Caco-2 (cell line): ENCODE measurements at regions not wholly inside any gene's neighbourhood (a gene's known extent, or its start where the extent isn't known, plus 50 kb on each side); places are given as distances from the start of the nearest gene placed in this dataset.

Experiments used
- BruUV-seq: library from RNA; stranded (reverse); fragments of 400-500 nt; replicated peaks from 2 replicates; lab custom pipeline; 2021; lab: Mats Ljungman, UMichigan
- CTCF ChIA-PET: fragments of 300-600 bp; sonication (Branson Sonifier 250); formaldehyde crosslinking; loops from one replicate; lab custom pipeline; 2022; ENCODE audit warnings: antibody characterized with exemption; lab: Charles Lee
- POLR2A ChIA-PET: fragments of 300-600 bp; sonication (Branson Sonifier 250); formaldehyde crosslinking; loops from one replicate; lab custom pipeline; 2022; ENCODE audit warnings: antibody characterized with exemption; lab: Charles Lee
- DNase-seq, 2 experiments: peaks; one replicate each; pipeline versions ENCODE4 v3.0.0 to v3.0.0-alpha.2; 2020 to 2022
- H3K27me3 ChIP-seq: replicated peaks from 2 replicates; pipeline ENCODE4 v1.6.0; 2011; ENCODE audit warnings: low read length; ENCODE audit not compliant: control insufficient read depth, insufficient read depth
- H3K36me3 ChIP-seq: 2 replicates; pipeline ENCODE4 v1.5.1; 2011; ENCODE audit warnings: low read length; ENCODE audit not compliant: control insufficient read depth, insufficient read depth
- H3K4me1 ChIP-seq: fragments of 250-450 bp; sonication (Bioruptor Pico); 2 replicates; pipeline ENCODE4 v1.5.1; 2020; ENCODE audit warnings: mild to moderate bottlenecking
- H3K4me3 ChIP-seq: 2 replicates; pipeline ENCODE4 v1.5.1; 2011; ENCODE audit warnings: low read depth, mild to moderate bottlenecking, control low read depth, low read length
- H3K9me3 ChIP-seq: fragments of 250-450 bp; sonication (Bioruptor Pico); 2 replicates; pipeline ENCODE4 v1.5.1; 2020; ENCODE audit warnings: mild to moderate bottlenecking, moderate library complexity
- H3K27ac Mint-ChIP-seq: one replicate; pipeline ENCODE4 v1.8.0; 2022; ENCODE audit warnings: mixed read lengths; ENCODE audit not compliant: unreplicated experiment
- H3K27me3 Mint-ChIP-seq: one replicate; pipeline ENCODE4 v1.8.0; 2022; ENCODE audit warnings: mixed read lengths; ENCODE audit not compliant: insufficient read depth, unreplicated experiment
- H3K36me3 Mint-ChIP-seq: one replicate; pipeline ENCODE4 v1.8.0; 2022; ENCODE audit warnings: mild to moderate bottlenecking, mixed read lengths; ENCODE audit not compliant: insufficient read depth, unreplicated experiment
- H3K4me1 Mint-ChIP-seq: one replicate; pipeline ENCODE4 v1.8.0; 2022; ENCODE audit warnings: low read depth, mixed read lengths; ENCODE audit not compliant: unreplicated experiment
- H3K4me3 Mint-ChIP-seq: one replicate; pipeline ENCODE4 v1.8.0; 2022; ENCODE audit warnings: mild to moderate bottlenecking, moderate library complexity, mixed read lengths; ENCODE audit not compliant: unreplicated experiment
- H3K9me3 Mint-ChIP-seq: one replicate; pipeline ENCODE4 v1.8.0; 2022; ENCODE audit warnings: mixed read lengths; ENCODE audit not compliant: unreplicated experiment
- intact Hi-C: fragments of 100-400 bp; cut with micrococcal nuclease; formaldehyde crosslinking; loops from one replicate; pipeline ENCODE4 v1.10.0; 2022; ENCODE audit not compliant: unreplicated experiment
- TF ChIP-seq, protein P1 (sequence below), 2 experiments: fragments of 200-600 bp in 1 of 2; IDR thresholded peaks; 1 replicate in 1 of 2; 2 replicates in 1 of 2; pipeline versions ENCODE4 v1.5.1 to v1.8.0; 2011 to 2022; ENCODE audit warnings: antibody characterized with exemption in 1 of 2, control low read depth in 1 of 2, inconsistent platforms in 1 of 2, low read depth in 1 of 2, low read length in 1 of 2, mild to moderate bottlenecking in 1 of 2, moderate library complexity in 1 of 2; ENCODE audit not compliant: insufficient read depth in 1 of 2, severe bottlenecking in 1 of 2, unreplicated experiment in 1 of 2

DNA sequence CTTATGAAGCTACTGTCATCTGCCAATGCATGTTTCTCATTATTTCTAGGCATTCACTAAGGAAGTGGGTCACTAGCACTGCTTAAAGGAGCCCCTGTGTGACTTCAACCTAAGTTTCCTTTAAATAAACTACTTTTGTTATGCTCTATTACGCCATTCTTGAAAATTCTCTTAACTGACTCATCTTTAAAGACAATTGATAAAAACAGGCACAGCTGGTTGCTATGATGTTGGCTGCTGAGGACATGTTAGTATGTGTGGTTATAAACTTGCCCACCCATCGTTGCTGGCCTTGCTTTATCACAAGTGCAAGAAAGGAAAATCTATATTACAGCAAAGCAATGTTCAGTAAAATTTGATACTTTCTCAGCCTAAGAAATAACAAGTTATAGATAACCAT is 75.8 kb upstream of the CNTNAP4 start:
- H3K9me3 Mint-ChIP-seq, result no peaks in the 10 kb centered on the region

DNA sequence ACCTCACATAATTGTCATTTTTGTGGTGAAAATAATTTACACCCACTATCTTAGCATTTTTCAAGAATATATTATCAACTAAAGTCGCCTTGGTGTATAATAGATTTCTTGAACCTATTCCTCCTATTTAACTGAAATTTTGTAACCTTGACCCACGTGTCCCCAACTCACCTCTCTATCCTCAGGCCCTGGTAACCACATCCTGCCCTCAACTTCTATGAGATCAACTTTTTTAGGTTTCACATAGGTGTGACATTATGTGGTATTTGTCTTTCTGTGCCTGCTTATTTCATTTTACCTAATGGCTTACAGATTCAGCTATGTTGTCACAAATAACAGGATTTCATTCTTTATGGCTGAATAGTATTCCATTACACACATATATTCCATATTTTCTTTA is 73.0 kb upstream of the CNTNAP4 start:
- no peak overlapping the region for H3K27ac Mint-ChIP-seq
- intact Hi-C loops, result no loop called here
- ChIA-PET POLR2A (no interaction called here), CTCF (no interaction called here)
- H3K4me3 ChIP-seq, result no peak overlapping the region
- TF ChIP-seq, protein P1, sequence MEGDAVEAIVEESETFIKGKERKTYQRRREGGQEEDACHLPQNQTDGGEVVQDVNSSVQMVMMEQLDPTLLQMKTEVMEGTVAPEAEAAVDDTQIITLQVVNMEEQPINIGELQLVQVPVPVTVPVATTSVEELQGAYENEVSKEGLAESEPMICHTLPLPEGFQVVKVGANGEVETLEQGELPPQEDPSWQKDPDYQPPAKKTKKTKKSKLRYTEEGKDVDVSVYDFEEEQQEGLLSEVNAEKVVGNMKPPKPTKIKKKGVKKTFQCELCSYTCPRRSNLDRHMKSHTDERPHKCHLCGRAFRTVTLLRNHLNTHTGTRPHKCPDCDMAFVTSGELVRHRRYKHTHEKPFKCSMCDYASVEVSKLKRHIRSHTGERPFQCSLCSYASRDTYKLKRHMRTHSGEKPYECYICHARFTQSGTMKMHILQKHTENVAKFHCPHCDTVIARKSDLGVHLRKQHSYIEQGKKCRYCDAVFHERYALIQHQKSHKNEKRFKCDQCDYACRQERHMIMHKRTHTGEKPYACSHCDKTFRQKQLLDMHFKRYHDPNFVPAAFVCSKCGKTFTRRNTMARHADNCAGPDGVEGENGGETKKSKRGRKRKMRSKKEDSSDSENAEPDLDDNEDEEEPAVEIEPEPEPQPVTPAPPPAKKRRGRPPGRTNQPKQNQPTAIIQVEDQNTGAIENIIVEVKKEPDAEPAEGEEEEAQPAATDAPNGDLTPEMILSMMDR (IDR thresholded peaks at IDR 0.05; ENCODE audit: insufficient read depth in 1 of 2, low read depth in 1 of 2, low read length in 1 of 2, severe bottlenecking in 1 of 2, unreplicated experiment in 1 of 2), result no peak
- no peaks in the 10 kb centered on the region for H3K9me3 ChIP-seq
- no peaks in the 10 kb centered on the region for H3K27me3 Mint-ChIP-seq
- no peak overlapping the region for H3K4me3 Mint-ChIP-seq
- H3K27me3 ChIP-seq, result no peaks in the 10 kb centered on the region
- H3K36me3 Mint-ChIP-seq, result no peaks in the 10 kb centered on the region
- H3K36me3 ChIP-seq, result no peaks in the 10 kb centered on the region
- no peaks in the 10 kb centered on the region for H3K4me1 ChIP-seq
- DNase-seq, result no peak
- H3K9me3 Mint-ChIP-seq, result no peaks in the 10 kb centered on the region
- no TSS peak for BruUV-seq
- H3K4me1 Mint-ChIP-seq, result no peaks in the 10 kb centered on the region

More for the DNA sequence above, 75.8 kb upstream of the CNTNAP4 start:
- no peak for DNase-seq
- Mint-ChIP-seq H3K4me3 (no peak overlapping the region), H3K27ac (no peak overlapping the region), H3K36me3 (no peaks in the 10 kb centered on the region), H3K4me1 (no peaks in the 10 kb centered on the region), H3K27me3 (no peaks in the 10 kb centered on the region)
- POLR2A ChIA-PET, result interaction anchor here (0.5 kb wide), 1 partner anchor 21 kb away, joined by 5 read pairs; no protein-coding TSS in a partner anchor
- no peaks in the 10 kb centered on the region for H3K36me3 ChIP-seq
- CTCF ChIA-PET, result interaction anchor here (0.6 kb wide), 1 partner anchor 18 kb away, joined by 3 read pairs; no protein-coding TSS in a partner anchor
- intact Hi-C loops, result no loop called here
- H3K27me3 ChIP-seq, result no peaks in the 10 kb centered on the region
- TF ChIP-seq, protein P1 (IDR thresholded peaks at IDR 0.05; ENCODE audit: insufficient read depth in 1 of 2, low read depth in 1 of 2, low read length in 1 of 2, severe bottlenecking in 1 of 2, unreplicated experiment in 1 of 2), result no peak
- no peaks in the 10 kb centered on the region for H3K4me1 ChIP-seq
- H3K4me3 ChIP-seq, result no peak overlapping the region
- H3K9me3 ChIP-seq, result no peaks in the 10 kb centered on the region
- BruUV-seq, result no TSS peak

DNA sequence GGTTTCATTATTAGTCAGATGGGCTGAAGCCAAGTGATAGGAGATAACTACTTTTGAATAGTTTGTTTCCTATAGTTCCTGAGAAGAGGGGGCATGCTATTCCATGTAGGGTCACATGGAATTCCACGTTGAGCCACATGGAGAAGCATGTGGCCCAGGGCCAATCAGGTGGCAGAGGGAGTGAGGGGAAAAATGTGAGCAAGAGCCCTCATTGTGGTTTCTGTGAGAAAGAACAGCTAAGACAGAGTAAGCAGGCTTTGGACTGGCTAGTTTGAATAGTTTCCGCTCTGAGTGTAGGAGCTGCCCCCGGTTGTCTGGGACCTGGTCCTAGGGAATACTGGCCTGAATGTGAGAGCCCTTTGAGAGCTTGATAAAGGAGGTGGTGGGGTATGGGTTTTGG is 69.9 kb upstream of the CNTNAP4 start:
- H3K9me3 Mint-ChIP-seq, result peaks cover 17% of the 10 kb centered on the region
- no TSS peak for BruUV-seq
- CTCF ChIA-PET, result no interaction called here
- no peaks in the 10 kb centered on the region for H3K27me3 Mint-ChIP-seq
- Histone ChIP-seq H3K27me3 (no peaks in the 10 kb centered on the region), H3K36me3 (no peaks in the 10 kb centered on the region), H3K4me1 (no peaks in the 10 kb centered on the region), H3K4me3 (no peak overlapping the region), H3K9me3 (peaks cover under 1% of the 10 kb centered on the region)
- POLR2A ChIA-PET, result no interaction called here
- H3K4me3 Mint-ChIP-seq, result no peak overlapping the region
- intact Hi-C loops, result no loop called here
- no peaks in the 10 kb centered on the region for H3K36me3 Mint-ChIP-seq
- H3K27ac Mint-ChIP-seq, result no peak overlapping the region
- TF ChIP-seq, protein P1 (IDR thresholded peaks at IDR 0.05; ENCODE audit: insufficient read depth in 1 of 2, low read depth in 1 of 2, low read length in 1 of 2, severe bottlenecking in 1 of 2, unreplicated experiment in 1 of 2), result no peak
- DNase-seq, result no peak
- no peaks in the 10 kb centered on the region for H3K4me1 Mint-ChIP-seq
